Right renal cortex interstitium (tissue), 3 donors: ENCODE measurements at regions not wholly inside any gene's neighbourhood (a gene's known extent, or its start where the extent isn't known, plus 50 kb on each side); places are given as distances from the start of the nearest gene placed in this dataset.

ENCODE experiments used
- DNase-seq, 3 donors: peaks; one replicate each; pipeline ENCODE4 v3.0.0-alpha.2; 2013; ENCODE audit warnings: low read depth in 3 of 3, low spot score in 2 of 3

DNA sequence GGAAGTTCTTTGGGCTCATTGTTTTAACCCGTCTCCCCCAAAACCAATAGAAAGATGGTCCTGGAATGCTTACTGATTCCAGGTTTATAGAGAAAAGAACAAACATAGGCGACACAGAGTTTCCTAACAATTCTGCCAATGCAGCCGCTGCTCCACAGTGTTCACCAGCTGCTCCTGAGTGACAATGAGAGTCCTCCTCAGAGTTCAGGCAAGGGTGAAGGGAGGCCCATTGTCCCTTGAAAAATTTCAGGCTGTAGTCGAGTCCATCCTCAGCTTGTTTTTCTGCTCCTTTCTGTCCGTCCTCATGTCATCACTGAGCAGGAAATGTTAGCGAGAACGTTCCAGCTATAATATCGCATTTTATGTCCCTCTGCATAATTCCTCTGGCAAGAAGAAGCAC, 537.6 kb downstream of the TCERG1L start:
- DNase-seq = no peak

DNA sequence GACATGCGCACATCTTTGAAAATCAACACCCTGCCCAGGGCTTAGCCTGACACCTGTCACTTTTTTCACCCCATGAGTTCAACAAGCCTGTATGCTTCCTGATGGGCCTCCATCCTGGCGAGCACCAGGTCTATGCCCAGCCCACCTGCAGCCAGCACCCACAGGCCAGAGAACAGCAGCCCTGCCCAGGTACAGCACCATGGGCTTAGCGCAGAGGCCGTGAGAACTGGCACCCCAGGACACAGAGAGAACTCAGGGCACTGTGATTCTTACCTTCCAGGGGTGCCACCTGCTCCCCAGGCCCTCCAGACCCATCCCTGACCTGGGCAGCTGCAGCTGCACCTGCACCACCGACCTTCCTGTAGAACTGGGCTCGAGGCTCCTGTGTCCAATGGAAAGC, 536.6 kb downstream of the TCERG1L start:
- DNase-seq = no peak

DNA sequence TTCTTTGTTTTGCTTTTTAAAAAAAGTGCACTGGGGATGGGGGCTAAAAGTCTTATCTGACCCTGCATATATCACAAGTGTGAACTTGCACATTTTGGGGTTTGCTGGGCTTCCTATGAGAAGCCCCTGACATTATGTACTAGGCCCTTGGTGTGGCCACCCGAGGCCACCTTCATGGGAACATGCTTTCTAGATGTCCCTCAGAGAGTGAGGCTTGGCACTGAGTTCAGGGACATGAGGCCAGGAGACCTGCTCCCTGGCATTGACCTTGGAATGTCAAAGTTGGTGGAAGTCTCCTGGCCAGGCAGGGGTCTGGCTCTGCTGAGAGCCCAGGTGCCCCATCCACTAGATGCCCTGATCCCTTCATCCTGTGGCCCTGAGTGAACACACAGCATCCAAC, 536.2 kb downstream of the TCERG1L start:
- no peak for DNase-seq

DNA sequence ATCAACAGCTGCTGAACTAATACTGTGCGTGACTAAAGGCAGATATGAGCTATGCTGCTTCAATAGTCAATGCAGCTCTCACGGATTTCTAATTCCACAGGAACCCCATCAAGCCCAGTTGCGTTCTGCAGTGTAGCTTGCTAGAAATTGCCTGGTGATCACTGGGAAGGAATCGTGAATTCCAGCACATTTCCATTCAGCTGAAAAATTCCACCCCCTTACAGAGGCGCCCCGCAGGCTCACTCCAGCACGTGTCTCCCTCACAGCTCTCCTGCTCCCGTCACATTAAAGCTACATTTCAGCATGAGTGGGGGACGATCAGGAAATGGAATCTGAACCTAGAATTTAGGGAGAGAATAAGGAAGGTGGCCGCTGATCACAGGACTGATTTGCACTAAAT, 534.8 kb downstream of the TCERG1L start:
- no peak for DNase-seq

DNA sequence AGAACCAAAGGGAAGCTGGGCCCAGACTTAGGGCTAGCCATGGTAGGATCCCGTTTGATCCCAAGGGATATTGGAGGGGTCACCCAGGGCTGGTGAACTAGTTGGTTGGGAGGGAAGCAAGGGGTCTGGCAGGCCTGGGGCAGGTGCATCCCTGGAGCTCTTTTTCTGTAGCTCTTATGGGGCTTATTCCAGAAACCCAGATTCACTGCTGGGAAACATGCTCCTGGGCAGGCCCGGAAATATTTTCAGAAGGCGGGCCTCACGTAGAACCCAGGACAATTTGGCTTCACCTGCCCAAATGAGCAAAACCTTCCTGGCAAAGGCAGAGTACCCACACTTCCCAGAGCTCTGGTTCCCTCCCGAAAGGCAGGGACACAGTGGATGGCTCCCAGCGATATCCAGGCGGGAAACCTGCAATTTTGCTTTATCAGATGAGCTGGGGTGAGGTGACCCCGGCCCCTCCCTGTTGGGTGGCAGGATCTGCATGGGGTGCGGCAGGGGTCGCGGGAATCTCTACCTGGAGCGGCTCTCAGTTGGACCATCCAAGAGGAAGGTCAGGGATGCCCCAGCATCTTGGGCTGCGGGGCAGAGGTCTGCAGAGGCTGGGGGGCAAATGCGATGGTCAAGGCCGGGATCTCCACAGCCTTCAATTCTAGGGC, 533.9 kb downstream of the TCERG1L start:
- DNase-seq = no peak

DNA sequence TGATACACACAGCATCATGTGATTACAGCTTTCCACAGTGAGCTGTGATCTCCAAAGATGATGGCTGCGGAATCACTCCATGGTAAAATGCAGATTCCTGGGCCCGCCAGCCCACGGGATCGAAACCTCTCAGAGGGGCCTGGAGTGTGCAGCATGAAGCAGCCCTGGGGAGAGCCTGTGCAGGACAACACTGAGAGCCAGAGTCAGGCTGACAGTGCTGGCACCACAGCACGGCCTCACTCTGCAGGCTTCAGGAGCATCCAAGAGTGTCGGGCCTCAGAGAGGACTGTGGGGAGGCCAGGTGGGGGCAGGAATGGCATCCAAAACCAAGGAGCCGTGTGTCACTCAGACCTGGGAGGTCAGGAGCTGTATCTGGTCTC, 533.4 kb downstream of the TCERG1L start:
- no peak for DNase-seq

DNA sequence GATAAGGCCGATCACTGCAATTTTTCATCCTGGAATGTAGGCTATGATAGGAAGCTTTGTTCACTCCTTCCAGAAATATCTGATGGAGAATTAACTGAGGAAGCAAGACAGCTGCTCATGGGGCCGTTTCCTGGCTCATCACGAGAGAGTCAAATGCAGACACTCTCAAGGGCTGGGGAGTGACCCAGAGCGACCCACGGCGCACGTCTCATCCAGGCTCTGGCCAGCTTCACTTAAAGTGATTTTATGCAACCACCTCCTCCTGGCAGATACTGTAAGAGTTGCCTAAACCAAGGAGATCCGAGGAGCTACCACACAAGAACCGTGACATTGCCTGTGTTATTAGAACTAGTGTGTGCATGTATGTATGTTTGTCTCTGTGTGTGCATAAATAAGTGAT, 530.8 kb downstream of the TCERG1L start:
- no peak for DNase-seq

DNA sequence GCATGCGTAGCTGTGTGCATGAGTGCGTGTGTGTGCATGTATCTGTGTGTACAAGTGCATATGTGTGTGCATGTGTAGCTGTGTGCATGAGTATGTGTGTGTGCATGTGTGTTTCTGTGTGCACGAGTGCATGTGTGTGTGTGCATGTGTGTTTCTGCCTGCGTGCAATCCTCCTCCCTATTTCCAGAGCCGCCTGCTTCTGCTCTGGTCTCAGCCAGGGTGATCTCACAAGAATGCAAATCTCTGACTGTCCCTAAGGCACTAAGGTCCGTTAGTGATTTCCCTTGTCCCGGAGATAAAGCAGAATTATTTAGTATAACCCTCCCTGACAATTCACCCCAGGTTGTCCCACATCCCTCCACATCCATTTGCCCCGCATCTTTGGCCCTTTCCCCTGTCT, 530.3 kb downstream of the TCERG1L start:
- no peak for DNase-seq

DNA sequence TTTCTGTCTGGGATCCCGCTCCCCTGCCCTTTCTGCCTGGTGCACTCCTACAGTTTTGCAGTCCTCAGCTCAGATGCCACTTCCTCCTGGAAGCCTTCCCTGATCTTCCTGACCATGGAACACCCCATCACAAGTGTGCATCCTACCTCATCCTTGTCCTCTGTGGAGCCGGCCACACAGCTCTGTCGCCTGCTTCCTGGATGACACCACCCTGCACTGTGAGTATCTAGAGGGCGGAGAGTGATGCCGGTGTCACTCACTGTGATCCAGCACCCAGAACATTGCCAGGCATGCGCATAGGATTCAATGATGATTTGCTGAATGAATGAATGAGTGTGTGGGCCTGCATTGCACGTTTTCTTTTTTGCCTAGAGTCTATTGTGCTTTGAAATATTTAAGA, 529.9 kb downstream of the TCERG1L start:
- DNase-seq = no peak

DNA sequence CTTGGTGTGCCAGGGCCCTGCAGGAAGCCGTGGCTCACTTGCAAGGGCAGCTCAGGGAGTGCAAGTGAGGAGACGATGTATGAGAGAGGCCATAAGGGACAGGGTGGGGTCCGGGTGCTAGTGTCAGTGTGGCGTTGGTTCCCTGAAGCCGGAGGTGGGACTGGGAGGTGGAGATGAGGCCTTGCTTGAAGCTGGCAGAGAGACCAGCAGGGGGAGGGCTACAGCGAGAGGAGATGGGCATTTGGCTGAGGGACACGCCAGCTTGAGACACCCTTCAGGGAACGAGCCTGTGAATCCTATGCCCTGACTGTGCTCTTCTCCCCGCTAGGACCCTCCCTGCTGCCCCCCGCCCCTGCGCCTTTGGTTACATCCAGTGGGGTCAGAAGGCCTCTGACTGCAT, 529.1 kb downstream of the TCERG1L start:
- DNase-seq = no peak

DNA sequence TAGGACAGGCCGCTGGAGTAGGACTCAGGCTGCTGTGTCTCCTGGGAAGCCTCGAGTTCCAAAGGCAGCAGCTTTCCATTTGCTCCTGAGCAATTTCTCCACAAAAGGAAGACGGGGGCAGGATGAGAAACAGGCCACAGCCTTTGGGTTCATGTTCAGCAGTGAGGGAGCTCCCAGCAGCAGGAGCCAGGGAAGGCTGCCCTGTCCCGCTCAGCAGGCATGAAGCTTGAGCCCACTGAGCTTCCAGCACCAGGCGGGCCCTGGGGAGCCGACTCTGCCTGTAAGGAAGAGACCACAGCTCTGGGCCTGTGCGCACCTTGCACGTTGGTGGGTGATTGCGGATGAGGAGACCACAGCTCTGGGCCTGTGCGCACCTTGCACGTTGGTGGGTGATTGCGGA, 527.2 kb downstream of the TCERG1L start:
- DNase-seq = no peak

DNA sequence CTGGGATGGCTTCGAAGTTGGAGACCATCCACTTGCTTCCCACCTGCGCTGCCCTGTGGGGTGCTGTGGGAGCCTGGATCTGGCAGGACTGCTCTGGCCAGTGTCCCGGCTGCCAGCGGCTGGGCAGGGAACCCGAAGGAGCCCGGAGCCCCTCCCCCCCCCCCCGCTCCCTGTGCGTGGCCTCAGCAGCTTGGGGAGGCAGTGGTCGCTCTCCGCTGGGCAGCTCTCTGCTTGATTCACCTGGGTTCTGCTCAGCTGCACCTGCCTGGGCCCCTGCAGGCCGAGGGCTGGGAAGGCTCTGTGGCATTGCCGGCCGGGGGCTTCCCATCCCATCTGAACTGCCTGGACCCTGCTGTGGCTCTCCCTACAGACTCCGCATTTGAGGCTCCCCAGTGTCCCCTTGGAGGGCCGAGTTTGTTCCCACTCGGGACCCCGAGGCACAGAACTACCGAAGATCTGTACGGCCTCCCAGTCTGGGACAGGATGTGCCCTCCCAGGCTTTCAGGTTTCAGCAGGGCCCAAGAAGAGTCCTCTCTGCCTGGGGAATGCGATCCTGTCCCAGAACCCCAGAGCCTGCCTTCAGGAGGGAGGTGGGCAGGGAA, 525.1 kb downstream of the TCERG1L start:
- DNase-seq = no peak

DNA sequence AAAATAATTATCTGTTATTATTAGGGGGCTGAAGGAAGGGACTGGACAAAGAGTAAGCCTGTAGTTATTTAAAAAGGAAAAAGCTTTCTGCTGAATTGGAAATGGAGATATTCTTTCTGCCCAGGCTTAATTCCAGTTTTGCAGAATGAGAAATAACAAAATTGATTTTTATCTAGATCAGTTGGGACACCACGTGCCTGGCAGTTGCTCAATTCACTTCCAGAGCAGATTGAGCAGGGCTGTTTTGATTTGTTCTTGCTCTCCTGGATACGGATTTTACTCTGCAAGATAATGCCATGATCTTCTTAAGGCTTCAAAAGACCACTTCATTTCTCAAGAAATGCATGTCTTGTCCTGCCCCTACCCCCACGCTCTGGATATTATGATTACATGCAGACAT, 524.3 kb downstream of the TCERG1L start:
- no peak for DNase-seq

DNA sequence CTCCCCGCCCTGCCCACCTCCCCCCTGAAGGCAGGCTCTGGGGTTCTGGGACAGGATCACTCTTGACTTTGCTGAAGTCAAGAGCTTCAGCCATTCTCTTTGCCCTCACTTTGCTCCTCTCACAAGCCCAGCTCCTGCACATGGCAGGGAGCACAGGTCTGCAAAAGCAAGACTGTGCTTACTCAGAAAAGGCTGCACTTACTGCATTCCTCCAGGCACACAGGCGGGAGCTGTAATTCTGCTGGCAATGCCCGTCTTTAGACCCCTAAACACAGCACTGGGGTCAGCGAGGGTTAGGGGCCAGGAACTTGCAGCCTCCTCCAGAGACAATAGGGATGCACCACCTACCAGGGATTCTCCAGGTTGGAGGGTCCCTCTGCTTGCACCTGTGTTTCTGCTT, 523.7 kb downstream of the TCERG1L start:
- no peak for DNase-seq

DNA sequence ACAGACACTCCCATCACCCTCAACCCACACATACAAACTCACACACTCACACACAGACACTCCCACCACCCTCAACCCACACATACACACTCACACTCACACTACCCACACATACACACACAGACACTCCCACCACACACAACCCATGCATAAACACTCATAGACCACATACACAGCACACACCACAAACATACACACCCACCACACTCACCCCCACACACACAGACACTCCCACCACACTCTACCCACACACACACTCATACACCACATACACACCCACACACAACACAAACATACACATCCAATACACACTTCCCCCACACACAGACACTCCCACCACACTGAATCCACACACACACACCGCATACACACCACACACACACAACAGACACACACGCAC, 521.2 kb downstream of the TCERG1L start:
- DNase-seq = no peak

DNA sequence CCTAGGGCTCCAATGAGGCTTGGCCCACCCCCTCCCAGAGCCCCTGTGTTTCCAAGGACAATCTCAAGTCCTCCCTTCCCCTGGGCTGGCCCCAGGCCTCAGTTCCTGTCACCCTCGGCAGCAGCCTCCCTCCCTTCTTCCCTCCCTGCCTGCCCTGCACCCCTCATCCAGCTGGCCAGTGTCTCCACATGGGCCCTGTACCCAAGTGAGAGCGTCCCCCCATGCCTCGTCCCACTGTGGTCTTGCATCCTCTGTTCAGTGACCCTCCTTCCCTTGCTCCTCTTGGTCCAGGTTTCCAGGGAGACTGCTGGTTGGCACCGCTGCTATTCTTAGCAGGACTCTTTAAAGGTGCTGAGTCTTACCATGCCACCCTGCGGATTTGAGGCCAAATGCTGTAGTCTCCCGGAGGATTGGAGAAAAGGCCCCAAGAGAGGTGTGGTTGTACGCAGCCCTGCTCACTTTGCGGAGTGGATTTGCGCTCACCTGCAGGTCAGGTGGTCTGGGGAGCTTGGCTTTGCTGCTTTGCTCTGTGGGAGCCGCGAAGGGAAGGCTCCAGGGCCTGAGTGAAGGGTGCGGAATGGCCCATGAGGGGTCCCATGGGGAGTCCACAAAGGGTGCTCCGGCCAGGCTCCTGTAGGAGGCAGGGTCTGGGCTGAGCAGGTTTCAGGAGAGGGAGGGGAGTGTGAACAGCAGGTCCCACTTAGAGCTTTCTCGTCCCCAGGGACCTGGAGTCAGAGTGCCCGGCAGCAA, 519.2 kb downstream of the TCERG1L start:
- no peak for DNase-seq

DNA sequence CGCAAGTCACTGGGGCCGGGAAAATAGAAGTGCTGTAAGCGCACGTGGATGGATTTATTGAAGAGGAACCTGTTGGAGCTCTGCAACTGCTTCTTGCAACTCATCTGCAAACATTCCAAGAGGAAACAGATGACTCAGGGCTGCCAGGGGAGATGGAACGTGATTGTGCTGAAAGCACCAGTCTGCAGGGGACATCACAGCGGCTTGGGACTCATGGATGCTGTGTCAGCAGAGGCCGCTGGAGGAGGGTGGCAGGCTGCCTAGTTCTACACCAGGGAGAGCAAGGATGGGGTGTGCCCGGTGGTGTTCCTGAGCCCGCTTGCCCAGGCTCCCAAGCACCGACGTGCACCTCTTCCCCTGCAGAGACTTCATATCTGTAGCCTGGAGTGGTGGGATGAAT, 515.7 kb downstream of the TCERG1L start:
- DNase-seq = no peak

DNA sequence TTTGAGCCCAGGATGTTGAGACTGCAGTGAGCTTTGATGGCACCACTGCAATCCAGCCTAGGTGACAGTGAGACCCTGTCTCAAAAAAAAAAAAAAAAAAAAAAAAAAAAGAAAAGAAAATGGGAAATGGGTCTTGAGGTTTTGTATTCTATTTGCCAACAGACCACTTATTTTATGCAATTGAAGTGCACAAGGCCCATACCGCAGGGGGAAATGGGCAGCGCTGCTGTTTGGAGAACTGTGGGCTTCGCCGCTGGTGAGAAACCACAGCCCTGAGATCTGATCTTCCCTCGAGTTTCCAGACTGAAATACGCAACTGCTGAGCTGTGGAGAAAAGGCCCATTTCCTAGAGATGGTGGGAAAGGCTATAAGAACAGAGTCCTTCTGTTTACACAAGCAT, 512.0 kb downstream of the TCERG1L start:
- DNase-seq = no peak

DNA sequence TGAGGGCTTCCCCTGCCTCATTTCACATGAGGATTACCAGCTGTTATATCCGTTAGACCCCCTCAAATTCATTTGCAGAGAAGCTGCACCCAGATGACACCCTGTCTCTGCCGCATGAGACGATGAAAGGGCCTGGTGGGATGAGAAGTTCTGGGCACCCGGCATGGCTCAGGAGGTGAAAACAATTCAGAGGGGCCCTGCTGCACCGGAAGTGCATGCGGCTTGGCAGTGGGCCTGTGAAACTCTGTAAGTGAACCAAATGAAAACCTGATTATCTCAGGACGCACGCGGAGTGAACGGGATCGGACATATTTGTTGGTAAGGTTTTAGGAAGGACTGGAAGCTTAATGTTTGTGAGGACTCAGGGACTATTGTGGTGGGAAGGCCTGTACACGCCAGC, 511.2 kb downstream of the TCERG1L start:
- no peak for DNase-seq

DNA sequence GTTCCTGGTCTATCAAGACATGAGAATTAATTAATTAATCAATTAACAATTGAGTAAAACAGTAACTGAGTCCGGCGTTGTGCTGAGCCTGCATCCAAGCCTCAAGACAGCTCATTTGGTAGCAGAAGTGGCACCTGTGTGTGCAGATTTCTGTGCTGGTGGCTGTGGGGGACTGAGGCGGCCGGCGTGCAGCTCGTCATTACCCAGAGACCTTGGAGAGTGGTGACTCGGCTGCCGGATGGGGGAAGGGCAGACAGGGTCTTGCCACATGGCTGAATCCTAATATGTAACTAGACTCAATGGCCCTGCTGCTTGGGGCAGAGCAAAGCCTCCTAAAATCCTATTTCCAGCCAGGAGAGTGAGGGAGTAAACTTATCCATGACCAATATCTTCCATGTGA, 510.2 kb downstream of the TCERG1L start:
- no peak for DNase-seq

DNA sequence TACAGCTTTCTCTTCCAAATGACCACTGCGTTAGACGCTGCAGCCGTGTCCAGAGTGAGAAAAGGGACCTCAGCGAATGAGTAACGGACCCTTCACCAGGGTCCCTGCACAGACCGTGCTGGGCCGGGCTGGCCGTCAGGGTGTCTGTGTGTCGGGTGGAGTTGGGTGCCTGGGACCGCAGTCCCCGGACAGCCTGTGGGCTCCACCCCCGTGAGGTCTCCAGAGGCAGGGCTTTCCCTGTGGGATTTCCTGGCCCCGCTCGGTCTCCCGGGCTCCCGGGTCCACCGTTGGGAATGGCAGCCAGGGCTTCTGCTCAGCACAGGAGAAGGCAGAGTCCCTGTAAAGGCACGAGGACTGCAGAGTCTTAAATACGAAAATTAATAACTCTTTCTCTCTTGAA, 509.7 kb downstream of the TCERG1L start:
- no peak for DNase-seq

DNA sequence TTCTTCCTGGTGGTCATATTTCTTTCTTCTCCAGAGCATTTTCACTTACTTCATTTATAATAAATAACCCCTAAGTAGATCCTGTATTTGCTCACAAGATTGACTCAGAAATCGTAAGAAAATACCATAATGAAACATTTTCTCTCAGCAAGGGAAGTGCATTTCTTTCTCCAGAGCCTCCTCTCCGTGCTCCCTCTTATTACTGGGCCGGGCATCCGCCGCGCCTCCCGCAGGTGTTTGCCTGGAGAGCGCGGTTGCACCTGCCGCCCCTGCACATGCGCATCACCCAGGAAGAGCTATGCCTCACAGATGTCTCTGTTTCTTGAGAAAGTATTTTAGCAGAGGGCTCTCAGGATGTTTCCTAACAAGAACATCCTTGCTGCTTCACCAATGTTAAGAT, 509.2 kb downstream of the TCERG1L start:
- no peak for DNase-seq
